Esophagus muscularis mucosa (tissue), 4 donors: ENCODE measurements at regions not wholly inside any gene's neighbourhood (a gene's known extent, or its start where the extent isn't known, plus 50 kb on each side); places are given as distances from the start of the nearest gene placed in this dataset.
"Not testable (repeated sequence)": the region's sequence is repeated elsewhere in the genome, so short reads cannot be mapped to it uniquely, and the experiment has no call there.

ENCODE experiments used
- DNase-seq: peaks from one replicate; pipeline ENCODE4 v3.0.0-alpha.2; 2017; ENCODE audit errors: extremely low spot score
- H3K27ac ChIP-seq, 4 donors: fragments of 200-600 bp; sonication (generic); replicated peaks in 1 of 4; 1 replicate in 3 of 4; 2 replicates in 1 of 4; pipeline ENCODE4 v1.5.1; 2016 to 2019; ENCODE audit warnings: mild to moderate bottlenecking in 1 of 4
- H3K27me3 ChIP-seq, 4 donors: fragments of 200-600 bp; sonication (generic); one replicate each; pipeline versions ENCODE4 v1.5.1 to v1.6.0; 2016 to 2019
- H3K36me3 ChIP-seq, 4 donors: fragments of 200-600 bp; sonication (generic); one replicate each; pipeline ENCODE4 v1.5.1; 2016 to 2019
- H3K4me1 ChIP-seq, 4 donors: fragments of 200-600 bp; sonication (generic); one replicate each; pipeline ENCODE4 v1.5.1; 2016 to 2019
- H3K4me3 ChIP-seq, 4 donors: fragments of 200-600 bp; sonication (generic); 1 replicate in 2 of 4; 2 replicates in 2 of 4; pipeline ENCODE4 v1.5.1; 2016 to 2019; ENCODE audit warnings: mild to moderate bottlenecking in 4 of 4, moderate library complexity in 1 of 4
- H3K9me3 ChIP-seq, 4 donors: fragments of 200-600 bp; sonication (generic); 1 replicate in 3 of 4; 2 replicates in 1 of 4; pipeline ENCODE4 v1.5.1; 2016 to 2019
- CTCF ChIP-seq, 3 experiments: fragments of 200-600 bp in 2 of 3; fragments of 450-650 bp in 1 of 3; sonication (generic) in 2 of 3; IDR thresholded peaks; one replicate each; pipeline ENCODE4 v1.5.1; 2017 to 2019; ENCODE audit warnings: antibody characterized with exemption in 3 of 3, mild to moderate bottlenecking in 2 of 3, moderate library complexity in 1 of 3
- EP300 ChIP-seq: sonication (generic); formaldehyde crosslinking; IDR thresholded peaks from one replicate; pipeline ENCODE4 v1.6.1; 2017; ENCODE audit warnings: antibody characterized with exemption
- POLR2A ChIP-seq: fragments of 450-650 bp; IDR thresholded peaks from one replicate; pipeline ENCODE4 v1.6.1; 2017; ENCODE audit warnings: antibody characterized with exemption, moderate library complexity, mild to moderate bottlenecking, low read depth
- POLR2AphosphoS5 ChIP-seq, 2 donors: sonication (generic); formaldehyde crosslinking; IDR thresholded peaks; one replicate each; pipeline ENCODE4 v1.6.1; 2017; ENCODE audit warnings: antibody characterized with exemption in 2 of 2
- WGBS: methylation state at CpG from one replicate; pipeline ENCODE4 v1.1.5; 2018; 5-methylcytosine and 5-hydroxymethylcytosine counted together
- intact Hi-C: fragments of 100-400 bp; cut with DNase I; formaldehyde crosslinking; loops from one replicate; pipeline ENCODE4 v1.15.1; 2023

GRCh38 chr5:19104948-19105347 is 883.1 kb downstream of the CDH18 start:
- Histone ChIP-seq H3K27me3 (no peaks in the 10 kb centered on the region), H3K27ac (no peak overlapping the region), H3K36me3 (no peaks in the 10 kb centered on the region), H3K4me1 (no peaks in the 10 kb centered on the region), H3K9me3 (no peaks in the 10 kb centered on the region), H3K4me3 (no peak overlapping the region)
- TF ChIP-seq POLR2AphosphoS5 (IDR thresholded peaks at IDR 0.05) (no peak), EP300 (no peak), CTCF (IDR thresholded peaks at IDR 0.05) (no peak), POLR2A (no peak)
- intact Hi-C loops, result no loop called here
- WGBS, result 52% methylated on average over 1 of the region's 1 CpG
- no peak for DNase-seq

GRCh38 chr5:19122923-19123322 is 865.1 kb downstream of the CDH18 start:
- intact Hi-C loops, result no loop called here
- Histone ChIP-seq H3K4me1 (no peaks in the 10 kb centered on the region), H3K4me3 (no peak overlapping the region), H3K27me3 (no peaks in the 10 kb centered on the region), H3K9me3 (peaks cover 0 to 5% (median 2%) of the 10 kb centered on the region in 4 donors), H3K36me3 (no peaks in the 10 kb centered on the region), H3K27ac (no peak overlapping the region)
- TF ChIP-seq POLR2A (no peak), EP300 (no peak), POLR2AphosphoS5 (IDR thresholded peaks at IDR 0.05) (no peak), CTCF (IDR thresholded peaks at IDR 0.05) (no peak)
- 78% methylated on average over 1 of the region's 1 CpG for WGBS
- no peak for DNase-seq

GRCh38 chr5:19125956-19126713 is 861.9 kb downstream of the CDH18 start:
- no peak for DNase-seq
- no peaks in the 10 kb centered on the region for H3K36me3 ChIP-seq
- intact Hi-C loops, result no loop called here
- H3K27me3 ChIP-seq, result no peaks in the 10 kb centered on the region
- TF ChIP-seq EP300 (no peak), CTCF (IDR thresholded peaks at IDR 0.05) (no peak), POLR2A (no peak), POLR2AphosphoS5 (IDR thresholded peaks at IDR 0.05) (no peak)
- H3K27ac ChIP-seq, result no peak overlapping the region
- no peak overlapping the region for H3K4me3 ChIP-seq
- WGBS, result 39% methylated on average over 5 of the region's 5 CpGs
- H3K9me3 ChIP-seq, result no peaks in the 10 kb centered on the region
- no peaks in the 10 kb centered on the region for H3K4me1 ChIP-seq

GRCh38 chr5:19140276-19140675 is 847.7 kb downstream of the CDH18 start:
- intact Hi-C loops, result no loop called here
- no peak overlapping the region for H3K4me3 ChIP-seq
- H3K27me3 ChIP-seq, result no peaks in the 10 kb centered on the region
- no peaks in the 10 kb centered on the region for H3K9me3 ChIP-seq
- no peak for DNase-seq
- H3K4me1 ChIP-seq, result no peaks in the 10 kb centered on the region
- H3K36me3 ChIP-seq, result no peaks in the 10 kb centered on the region
- H3K27ac ChIP-seq, result no peak overlapping the region
- no peak for TF ChIP-seq EP300
- no peak for TF ChIP-seq POLR2A
- no peak for TF ChIP-seq POLR2AphosphoS5 (IDR thresholded peaks at IDR 0.05)
- 81% methylated on average over 2 of the region's 2 CpGs for WGBS

GRCh38 chr5:19141937-19142524 is 846.0 kb downstream of the CDH18 start:
- H3K4me3 ChIP-seq, intact Hi-C loops, H3K36me3 ChIP-seq, H3K9me3 ChIP-seq, DNase-seq, H3K4me1 ChIP-seq, H3K27ac ChIP-seq, H3K27me3 ChIP-seq: not testable (repeated sequence)
- WGBS, result 90% methylated on average over 20 of the region's 20 CpGs

- H3K9me3 ChIP-seq, intact Hi-C loops, H3K4me3 ChIP-seq, H3K27ac ChIP-seq, DNase-seq, H3K36me3 ChIP-seq, H3K27me3 ChIP-seq, H3K4me1 ChIP-seq: not testable (repeated sequence)
- 78% methylated on average over 26 of the region's 38 CpGs for WGBS
Observed at GRCh38 chr5:19142713-19143414, 845.1 kb downstream of the CDH18 start.
